ENCODE measurements at regions not wholly inside any gene's neighbourhood (a gene's known extent, or its start where the extent isn't known, plus 50 kb on each side); places are given as distances from the start of the nearest gene placed in this dataset.

DNA sequence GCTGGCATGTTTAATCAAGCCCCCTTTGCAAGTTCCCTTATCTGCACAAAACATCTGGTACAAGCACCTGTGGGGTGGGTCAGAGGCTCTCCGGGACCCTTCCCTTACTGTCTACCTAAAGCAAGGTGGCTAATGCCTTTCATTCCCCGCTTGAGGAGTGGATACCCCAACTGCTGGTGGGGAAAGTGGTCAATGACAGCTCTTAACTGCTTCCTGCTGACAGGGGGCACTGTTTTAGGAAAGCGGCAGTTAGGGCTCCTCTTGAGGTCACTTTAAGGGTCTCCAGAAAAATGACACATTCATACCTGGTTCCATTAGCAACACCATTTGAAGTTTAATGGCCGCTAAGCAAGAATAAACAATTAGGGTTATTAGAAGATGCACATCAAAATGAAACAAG, 761.8 kb upstream of the PHF14 start:
- H3K27ac ChIP-seq (ENCODE audit: low read depth, low read length), result no peak overlapping the region
- H3K36me3 ChIP-seq (ENCODE audit: low read length), result no peaks in the 10 kb centered on the region
- H3K79me2 ChIP-seq (ENCODE audit: insufficient read depth, low read length), result no peaks in the 10 kb centered on the region
- no peak overlapping the region for H3K4me3 ChIP-seq (ENCODE audit: insufficient read depth, low read length, poor library complexity, severe bottlenecking)
- no peak overlapping the region for H3K9ac ChIP-seq (ENCODE audit: low read length)
- peaks cover 8% of the 10 kb centered on the region; the same call in 1 of the 2 replicates for H3K9me3 ChIP-seq (ENCODE audit: insufficient read depth, low read length)
- H3F3A ChIP-seq (ENCODE audit: insufficient read depth), result no peaks in the 10 kb centered on the region
- TF ChIP-seq, protein P1, sequence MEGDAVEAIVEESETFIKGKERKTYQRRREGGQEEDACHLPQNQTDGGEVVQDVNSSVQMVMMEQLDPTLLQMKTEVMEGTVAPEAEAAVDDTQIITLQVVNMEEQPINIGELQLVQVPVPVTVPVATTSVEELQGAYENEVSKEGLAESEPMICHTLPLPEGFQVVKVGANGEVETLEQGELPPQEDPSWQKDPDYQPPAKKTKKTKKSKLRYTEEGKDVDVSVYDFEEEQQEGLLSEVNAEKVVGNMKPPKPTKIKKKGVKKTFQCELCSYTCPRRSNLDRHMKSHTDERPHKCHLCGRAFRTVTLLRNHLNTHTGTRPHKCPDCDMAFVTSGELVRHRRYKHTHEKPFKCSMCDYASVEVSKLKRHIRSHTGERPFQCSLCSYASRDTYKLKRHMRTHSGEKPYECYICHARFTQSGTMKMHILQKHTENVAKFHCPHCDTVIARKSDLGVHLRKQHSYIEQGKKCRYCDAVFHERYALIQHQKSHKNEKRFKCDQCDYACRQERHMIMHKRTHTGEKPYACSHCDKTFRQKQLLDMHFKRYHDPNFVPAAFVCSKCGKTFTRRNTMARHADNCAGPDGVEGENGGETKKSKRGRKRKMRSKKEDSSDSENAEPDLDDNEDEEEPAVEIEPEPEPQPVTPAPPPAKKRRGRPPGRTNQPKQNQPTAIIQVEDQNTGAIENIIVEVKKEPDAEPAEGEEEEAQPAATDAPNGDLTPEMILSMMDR (IDR thresholded peaks at IDR 0.05; ENCODE audit: insufficient read depth, low read length, poor library complexity, severe bottlenecking), result no peak
- no peak for TF ChIP-seq EZH2phosphoT487 (conservative IDR thresholded peaks at IDR 0.05; ENCODE audit: low read length)
- no peak overlapping the region for H2AFZ ChIP-seq (ENCODE audit: low read depth, low read length, severe bottlenecking)
- H3K27me3 ChIP-seq (ENCODE audit: low read length), result no peaks in the 10 kb centered on the region
- H3K9me2 ChIP-seq (replicated peaks; ENCODE audit: insufficient read depth, low read length), result no peaks in the 10 kb centered on the region
- H3K4me2 ChIP-seq (ENCODE audit: low read depth, low read length, poor library complexity, severe bottlenecking), result no peak overlapping the region
- no peaks in the 10 kb centered on the region for H4K20me1 ChIP-seq (ENCODE audit: low read depth, low read length)

DNA sequence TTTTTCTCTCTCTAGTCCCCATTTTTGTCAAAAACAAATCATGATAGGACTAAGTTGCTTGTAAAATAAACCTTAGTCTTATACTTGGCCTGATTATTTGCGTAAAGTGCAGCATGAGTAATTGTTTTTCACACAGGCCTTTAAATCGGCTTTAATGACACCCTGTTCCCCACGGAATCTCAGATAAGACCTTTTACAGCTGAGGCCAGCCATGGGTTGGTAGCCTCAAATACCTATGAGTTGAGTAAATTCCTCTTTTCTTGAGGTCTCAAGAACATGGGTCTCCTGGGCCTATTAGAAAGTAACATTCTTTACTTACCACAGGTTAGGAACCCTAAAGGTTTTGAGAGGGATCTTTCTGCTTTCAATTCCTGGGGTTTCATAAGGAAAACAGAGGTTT, 761.0 kb upstream of the PHF14 start:
- no peaks in the 10 kb centered on the region for H3K9me2 ChIP-seq (replicated peaks; ENCODE audit: insufficient read depth, low read length)
- H3K9me3 ChIP-seq (ENCODE audit: insufficient read depth, low read length), result peaks cover 8% of the 10 kb centered on the region; the same call in 1 of the 2 replicates

DNA sequence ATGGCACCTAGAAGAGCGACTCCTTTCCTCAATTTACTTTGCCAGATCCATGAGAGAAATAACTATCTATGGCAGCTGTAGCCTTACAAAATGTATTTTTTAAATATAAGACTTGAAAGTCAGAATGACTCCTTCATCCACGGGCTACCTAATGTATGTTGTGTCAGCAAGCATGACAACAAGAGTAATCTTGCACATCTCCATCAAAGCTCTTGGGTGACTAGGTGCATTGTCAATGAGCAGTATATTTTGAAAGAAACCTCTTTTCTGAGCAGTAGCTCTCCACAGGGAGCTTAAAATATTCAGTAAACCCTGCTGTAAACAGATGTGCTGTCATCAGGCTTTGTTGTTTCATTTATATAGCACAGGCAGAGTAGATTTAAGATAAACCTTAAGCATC, 757.2 kb upstream of the PHF14 start:
- H3K9me3 ChIP-seq (ENCODE audit: insufficient read depth, low read length), result peaks cover 8% of the 10 kb centered on the region; the same call in 1 of the 2 replicates
- no peaks in the 10 kb centered on the region for H3K27me3 ChIP-seq (ENCODE audit: low read length)
- no peaks in the 10 kb centered on the region for H4K20me1 ChIP-seq (ENCODE audit: low read depth, low read length)
- no peak overlapping the region for H3K4me2 ChIP-seq (ENCODE audit: low read depth, low read length, poor library complexity, severe bottlenecking)
- no peaks in the 10 kb centered on the region for H3K9me2 ChIP-seq (replicated peaks; ENCODE audit: insufficient read depth, low read length)
- H3K9ac ChIP-seq (ENCODE audit: low read length), result no peak overlapping the region
- no peak overlapping the region for H3K4me3 ChIP-seq (ENCODE audit: insufficient read depth, low read length, poor library complexity, severe bottlenecking)
- no peaks in the 10 kb centered on the region for H3K36me3 ChIP-seq (ENCODE audit: low read length)
- H3K79me2 ChIP-seq (ENCODE audit: insufficient read depth, low read length), result no peaks in the 10 kb centered on the region
- H3K27ac ChIP-seq (ENCODE audit: low read depth, low read length), result no peak overlapping the region
- H2AFZ ChIP-seq (ENCODE audit: low read depth, low read length, severe bottlenecking), result no peak overlapping the region
- no peak for TF ChIP-seq EZH2phosphoT487 (conservative IDR thresholded peaks at IDR 0.05; ENCODE audit: low read length)
- TF ChIP-seq, protein P1 (IDR thresholded peaks at IDR 0.05; ENCODE audit: insufficient read depth, low read length, poor library complexity, severe bottlenecking), result no peak
- no peaks in the 10 kb centered on the region for H3F3A ChIP-seq (ENCODE audit: insufficient read depth)

More for the DNA sequence above, 761.0 kb upstream of the PHF14 start:
- Histone ChIP-seq H3K4me3 (ENCODE audit: insufficient read depth, low read length, poor library complexity, severe bottlenecking) (no peak overlapping the region), H3K9ac (ENCODE audit: low read length) (no peak overlapping the region), H3K36me3 (ENCODE audit: low read length) (no peaks in the 10 kb centered on the region), H2AFZ (ENCODE audit: low read depth, low read length, severe bottlenecking) (no peak overlapping the region), H3K79me2 (ENCODE audit: insufficient read depth, low read length) (no peaks in the 10 kb centered on the region), H3K27ac (ENCODE audit: low read depth, low read length) (no peak overlapping the region), H3K27me3 (ENCODE audit: low read length) (no peaks in the 10 kb centered on the region), H3F3A (ENCODE audit: insufficient read depth) (no peaks in the 10 kb centered on the region), H3K4me2 (ENCODE audit: low read depth, low read length, poor library complexity, severe bottlenecking) (no peak overlapping the region), H4K20me1 (ENCODE audit: low read depth, low read length) (no peaks in the 10 kb centered on the region)
- TF ChIP-seq EZH2phosphoT487 (conservative IDR thresholded peaks at IDR 0.05; ENCODE audit: low read length), result no peak
- TF ChIP-seq, protein P1 (IDR thresholded peaks at IDR 0.05; ENCODE audit: insufficient read depth, low read length, poor library complexity, severe bottlenecking), result no peak
